ENCODE measurements at regions not wholly inside any gene's neighbourhood (a gene's known extent, or its start where the extent isn't known, plus 50 kb on each side); places are given as distances from the start of the nearest gene placed in this dataset.

- Histone ChIP-seq H4K20me1 (replicated peaks; ENCODE audit: control insufficient read depth, insufficient read depth, low read length) (no peaks in the 10 kb centered on the region), H3K4me3 (no peak overlapping the region), H3K4me2 (ENCODE audit: insufficient read depth, low read length) (no peak overlapping the region), H3K9ac (ENCODE audit: insufficient read depth in 1 of 2, low read depth in 2 of 2, low read length in 2 of 2) (no peak overlapping the region), H3K27me3 (ENCODE audit: control insufficient read depth in 2 of 2, insufficient read depth in 2 of 2, low read length in 2 of 2) (no peaks in the 10 kb centered on the region), H3K27ac (ENCODE audit: extremely low read depth, low read depth, low read length) (no peak overlapping the region), H3K9me1 (ENCODE audit: control insufficient read depth, insufficient read depth, low read length) (no peaks in the 10 kb centered on the region), H3K79me2 (ENCODE audit: control insufficient read depth, insufficient read depth, low read length) (no peaks in the 10 kb centered on the region), H3K4me1 (replicated peaks in 1 of 2; ENCODE audit: control insufficient read depth in 2 of 2, insufficient read depth in 2 of 2, low read length in 2 of 2) (no peaks in the 10 kb centered on the region), H2AFZ (ENCODE audit: low read depth, low read length) (0 out of 2 replicates have a peak overlapping the region, but pooled peaks have one; percentile 33), H3K36me3 (ENCODE audit: control insufficient read depth, insufficient read depth, low read length) (no peaks in the 10 kb centered on the region), H3K9me3 (replicated peaks; ENCODE audit: control insufficient read depth, insufficient read depth, low read depth, low read length) (no peaks in the 10 kb centered on the region)
- TF ChIP-seq, protein P1, sequence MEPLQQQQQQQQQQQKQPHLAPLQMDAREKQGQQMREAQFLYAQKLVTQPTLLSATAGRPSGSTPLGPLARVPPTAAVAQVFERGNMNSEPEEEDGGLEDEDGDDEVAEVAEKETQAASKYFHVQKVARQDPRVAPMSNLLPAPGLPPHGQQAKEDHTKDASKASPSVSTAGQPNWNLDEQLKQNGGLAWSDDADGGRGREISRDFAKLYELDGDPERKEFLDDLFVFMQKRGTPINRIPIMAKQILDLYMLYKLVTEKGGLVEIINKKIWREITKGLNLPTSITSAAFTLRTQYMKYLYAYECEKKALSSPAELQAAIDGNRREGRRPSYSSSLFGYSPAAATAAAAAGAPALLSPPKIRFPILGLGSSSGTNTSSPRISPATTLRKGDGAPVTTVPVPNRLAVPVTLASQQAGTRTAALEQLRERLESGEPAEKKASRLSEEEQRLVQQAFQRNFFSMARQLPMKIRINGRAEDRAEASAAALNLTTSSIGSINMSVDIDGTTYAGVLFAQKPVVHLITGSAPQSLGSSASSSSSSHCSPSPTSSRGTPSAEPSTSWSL (CRISPR knock-in tag; IDR thresholded peaks at IDR 0.05; ENCODE audit: borderline replicate concordance) = no peak
- TF ChIP-seq, protein P2, sequence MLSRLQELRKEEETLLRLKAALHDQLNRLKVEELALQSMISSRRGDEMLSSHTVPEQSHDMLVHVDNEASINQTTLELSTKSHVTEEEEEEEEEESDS (CRISPR knock-in tag; IDR thresholded peaks at IDR 0.05) = no peak
- TF ChIP-seq NONO (IDR thresholded peaks at IDR 0.05; ENCODE audit: low read depth in 2 of 2, low read length in 1 of 2) (no peak), TAF9B (IDR thresholded peaks at IDR 0.05; ENCODE audit: partially characterized antibody) (no peak)
- DNase-seq (ENCODE audit: extremely low read depth in 1 of 4, low spot score in 3 of 4) (no peak), ATAC-seq (no peak), FAIRE-seq (no peak)
- ChIA-PET POLR2A (no interaction called here), CTCF (ENCODE audit: low intra/inter-chr PET ratio) (no interaction called here)
- BruUV-seq (replicated peaks) = no TSS peak
- intact Hi-C loops (cut with micrococcal nuclease) = no loop called here
- 25% methylated on average over 8 of the region's 8 CpGs for WGBS (ENCODE audit: insufficient coverage, low coverage, missing lambda C conversion rate)
- in situ Hi-C loops (cut with MboI) = no loop called here
These were observed 981.7 kb upstream of the NCAM2 start for GRCh38 chr21:20016435-20017005.

Data from K562 (cell line).